ENCODE measurements at regions not wholly inside any gene's neighbourhood (a gene's known extent, or its start where the extent isn't known, plus 50 kb on each side); places are given as distances from the start of the nearest gene placed in this dataset.

GRCh38 chr19:29384656-29385055 is 141.1 kb upstream of the VSTM2B start:
- no peak for DNase-seq (ENCODE audit: low read depth, low spot score)
- H3K27me3 ChIP-seq (ENCODE audit: insufficient read depth, low read length) = peaks cover 12% of the 10 kb centered on the region
- TF ChIP-seq ELF1 (IDR thresholded peaks at IDR 0.05; ENCODE audit: borderline replicate concordance, low read depth) (no peak), SIN3A (IDR thresholded peaks at IDR 0.05; ENCODE audit: low read depth) (no peak), POLR2A (IDR thresholded peaks at IDR 0.05; ENCODE audit: borderline replicate concordance, extremely low read depth, insufficient read depth, insufficient read length) (no peak), MAX (IDR thresholded peaks at IDR 0.05) (no peak), EZH2 (IDR thresholded peaks at IDR 0.05) (no peak), TCF7L2 (IDR thresholded peaks at IDR 0.05; ENCODE audit: borderline replicate concordance, extremely low read depth, insufficient read depth, insufficient read length) (no peak)
- BruUV-seq (replicated peaks) = no TSS peak
- no peak overlapping the region for H3K4me2 ChIP-seq (ENCODE audit: low read length)
- no peaks in the 10 kb centered on the region for H3K9me3 ChIP-seq (ENCODE audit: control insufficient read depth in 1 of 2, insufficient read depth in 1 of 2, low read depth in 1 of 2, low read length in 2 of 2)
- no peaks in the 10 kb centered on the region for H3K36me3 ChIP-seq (ENCODE audit: control insufficient read depth in 1 of 2, insufficient read depth in 2 of 2, low read length in 2 of 2)
- no peak overlapping the region for H3K4me3 ChIP-seq (replicated peaks in 1 of 2; ENCODE audit: low read depth in 1 of 2, low read length in 2 of 2)
- no peaks in the 10 kb centered on the region for H4K20me1 ChIP-seq (ENCODE audit: insufficient read depth)
- H3K79me2 ChIP-seq (ENCODE audit: insufficient read depth, low read length) = no peaks in the 10 kb centered on the region
- intact Hi-C loops (cut with micrococcal nuclease) = no loop called here
- CTCF ChIA-PET = no interaction called here
- no peak overlapping the region for H3K27ac ChIP-seq (ENCODE audit: low read depth, low read length)
- RAD21 ChIA-PET (ENCODE audit: low non-redundant PET in 1 of 2, low total read pairs in 2 of 2, uncharacterized antibody in 2 of 2, unreplicated experiment in 2 of 2) = no interaction called here
- no peaks in the 10 kb centered on the region for H3K9me2 ChIP-seq (ENCODE audit: insufficient read depth)
- H2AFZ ChIP-seq (ENCODE audit: low read depth, low read length, poor library complexity, severe bottlenecking) = no peak overlapping the region
- no peaks in the 10 kb centered on the region for H3K4me1 ChIP-seq (ENCODE audit: control insufficient read depth in 1 of 2, insufficient read depth in 2 of 2, low read length in 2 of 2)
- POLR2A ChIA-PET = no interaction called here
- H3K9ac ChIP-seq (ENCODE audit: low read length) = no peak overlapping the region
- ATAC-seq = no peak

GRCh38 chr19:29385191-29385795 is 140.5 kb upstream of the VSTM2B start:
- RAD21 ChIA-PET (ENCODE audit: low non-redundant PET in 1 of 2, low total read pairs in 2 of 2, uncharacterized antibody in 2 of 2, unreplicated experiment in 2 of 2) = no interaction called here
- H3K9ac ChIP-seq (ENCODE audit: low read length) = no peak overlapping the region
- no peaks in the 10 kb centered on the region for H3K4me1 ChIP-seq (ENCODE audit: control insufficient read depth in 1 of 2, insufficient read depth in 2 of 2, low read length in 2 of 2)
- H2AFZ ChIP-seq (ENCODE audit: low read depth, low read length, poor library complexity, severe bottlenecking) = no peak overlapping the region
- H4K20me1 ChIP-seq (ENCODE audit: insufficient read depth) = no peaks in the 10 kb centered on the region
- H3K36me3 ChIP-seq (ENCODE audit: control insufficient read depth in 1 of 2, insufficient read depth in 2 of 2, low read length in 2 of 2) = no peaks in the 10 kb centered on the region
- no peak overlapping the region for H3K4me3 ChIP-seq (replicated peaks in 1 of 2; ENCODE audit: low read depth in 1 of 2, low read length in 2 of 2)
- peaks cover 12% of the 10 kb centered on the region for H3K27me3 ChIP-seq (ENCODE audit: insufficient read depth, low read length)
- no peak for ATAC-seq
- no peak overlapping the region for H3K4me2 ChIP-seq (ENCODE audit: low read length)
- intact Hi-C loops (cut with micrococcal nuclease) = no loop called here
- H3K79me2 ChIP-seq (ENCODE audit: insufficient read depth, low read length) = no peaks in the 10 kb centered on the region
- no peak for DNase-seq (ENCODE audit: low read depth, low spot score)
- H3K9me3 ChIP-seq (ENCODE audit: control insufficient read depth in 1 of 2, insufficient read depth in 1 of 2, low read depth in 1 of 2, low read length in 2 of 2) = no peaks in the 10 kb centered on the region
- no peak overlapping the region for H3K27ac ChIP-seq (ENCODE audit: low read depth, low read length)
- no TSS peak for BruUV-seq (replicated peaks)
- H3K9me2 ChIP-seq (ENCODE audit: insufficient read depth) = no peaks in the 10 kb centered on the region
- POLR2A ChIA-PET = no interaction called here
- CTCF ChIA-PET = no interaction called here
- TF ChIP-seq ELF1 (IDR thresholded peaks at IDR 0.05; ENCODE audit: borderline replicate concordance, low read depth) (no peak), POLR2AphosphoS5 (IDR thresholded peaks at IDR 0.05; ENCODE audit: low read depth, low read length) (no peak), EZH2 (IDR thresholded peaks at IDR 0.05) (no peak), ZBTB33 (IDR thresholded peaks at IDR 0.05; ENCODE audit: extremely low read depth, insufficient replicate concordance, low read length) (no peak), RAD21 (IDR thresholded peaks at IDR 0.05; ENCODE audit: low read depth) (no peak), EGR1 (IDR thresholded peaks at IDR 0.05; ENCODE audit: low read depth) (no peak), ZFX (IDR thresholded peaks at IDR 0.05) (no peak), CTCF (IDR thresholded peaks at IDR 0.05 in 2 of 3, conservative IDR thresholded peaks at IDR 0.05 in 1 of 3; ENCODE audit: borderline replicate concordance in 1 of 3, insufficient read depth in 1 of 3, low read depth in 2 of 3, low read length in 2 of 3) (no peak), CBX3 (IDR thresholded peaks at IDR 0.05; ENCODE audit: low read depth) (no peak), ZNF274 (IDR thresholded peaks at IDR 0.05; ENCODE audit: low read depth, low read length) (no peak), JUND (IDR thresholded peaks at IDR 0.05) (no peak), EZH2phosphoT487 (IDR thresholded peaks at IDR 0.05; ENCODE audit: borderline replicate concordance) (no peak)
